Activated naive CD4-positive, alpha-beta T cell treated with anti-CD3 and anti-CD28 coated beads, Interleukin-2, amount 10 ng/mL, durations not matched to agents 7 days and 5 days (primary cell): ENCODE measurements at regions not wholly inside any gene's neighbourhood (a gene's known extent, or its start where the extent isn't known, plus 50 kb on each side); places are given as distances from the start of the nearest gene placed in this dataset.
A peak's percentile ranks its signal among the peaks of the same experiment; 100 is the strongest.
"Not testable (repeated sequence)": the region's sequence is repeated elsewhere in the genome, so short reads cannot be mapped to it uniquely, and the experiment has no call there.

ENCODE experiments used
- CTCF ChIA-PET: fragments of 350-600 bp; sonication (Branson Sonifier 250); formaldehyde crosslinking; loops from one replicate; lab custom pipeline; 2021; ENCODE audit warnings: antibody characterized with exemption; lab: Charles Lee
- DNase-seq: peaks from one replicate; pipeline ENCODE4 v3.0.0-alpha.2; 2020
- H3K27ac Mint-ChIP-seq: one replicate; pipeline ENCODE4 v1.8.0; 2021; ENCODE audit warnings: mild to moderate bottlenecking, moderate library complexity, mixed read lengths
- H3K27me3 Mint-ChIP-seq: one replicate; pipeline ENCODE4 v1.8.0; 2021; ENCODE audit warnings: mild to moderate bottlenecking, mixed read lengths
- H3K36me3 Mint-ChIP-seq: one replicate; pipeline ENCODE4 v1.8.0; 2021; ENCODE audit warnings: mixed read lengths
- H3K4me1 Mint-ChIP-seq: one replicate; pipeline ENCODE4 v1.8.0; 2021; ENCODE audit warnings: mixed read lengths
- H3K4me3 Mint-ChIP-seq: one replicate; pipeline ENCODE4 v1.8.0; 2021; ENCODE audit warnings: mild to moderate bottlenecking, moderate library complexity, mixed read lengths
- H3K9me3 Mint-ChIP-seq: one replicate; pipeline ENCODE4 v1.8.0; 2021; ENCODE audit warnings: mixed read lengths

DNA sequence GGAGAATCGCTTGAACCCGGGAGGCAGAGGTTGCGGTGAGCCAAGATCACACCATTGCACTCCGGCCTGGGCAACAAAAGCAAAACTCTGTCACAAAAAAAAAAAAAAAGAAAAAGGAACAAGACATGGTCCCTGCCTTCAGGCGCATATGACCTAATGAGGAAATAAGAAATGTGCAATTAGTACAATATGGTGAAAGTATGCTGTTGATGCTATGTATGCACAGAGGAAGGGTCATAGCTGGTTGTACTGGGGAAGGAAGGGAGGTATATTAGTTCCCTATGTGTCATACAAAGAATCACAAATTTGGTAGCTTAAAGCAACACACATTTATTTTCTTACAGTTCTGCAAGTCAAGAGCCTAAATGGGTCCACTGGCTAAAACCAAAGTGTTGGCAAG lies 97.8 kb upstream of the MPP7 start:
- no peak overlapping the region for H3K27ac Mint-ChIP-seq
- CTCF ChIA-PET, result interaction anchor here (1.3 kb wide), 1 partner anchor 19 kb away, joined by 3 read pairs; no protein-coding TSS in a partner anchor
- H3K9me3 Mint-ChIP-seq, result no peaks in the 10 kb centered on the region
- H3K4me3 Mint-ChIP-seq, result no peak overlapping the region
- H3K4me1 Mint-ChIP-seq, result no peaks in the 10 kb centered on the region
- no peak for DNase-seq
- no peaks in the 10 kb centered on the region for H3K36me3 Mint-ChIP-seq
- peaks cover 4% of the 10 kb centered on the region for H3K27me3 Mint-ChIP-seq

DNA sequence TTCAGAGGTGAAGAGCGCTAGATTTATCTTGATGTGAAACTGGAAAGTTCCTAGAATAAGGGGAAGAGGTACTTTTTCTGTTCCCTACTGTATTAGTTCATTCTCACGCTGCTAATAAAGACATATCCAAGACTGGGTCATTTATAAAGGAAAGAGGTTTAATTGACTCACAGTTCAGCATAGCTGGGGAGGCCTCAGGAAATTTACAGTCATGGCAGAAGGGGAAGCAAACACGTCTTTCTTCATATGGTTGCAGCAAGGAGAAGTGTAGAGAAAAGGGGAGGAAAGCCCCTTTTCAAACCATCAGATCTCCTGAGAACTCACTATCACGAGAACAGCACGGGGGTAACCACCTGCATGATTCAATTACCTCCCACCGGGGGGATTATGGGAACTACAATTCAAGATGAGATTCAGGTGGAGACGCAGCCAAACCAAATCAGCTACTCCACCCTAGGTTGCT lies 99.8 kb upstream of the MPP7 start:
- CTCF ChIA-PET, result interaction anchor here (1.1 kb wide), 1 partner anchor 261 kb away, joined by 3 read pairs; no protein-coding TSS in a partner anchor
- not testable (repeated sequence) for H3K27me3 Mint-ChIP-seq, DNase-seq, H3K36me3 Mint-ChIP-seq, H3K27ac Mint-ChIP-seq, H3K4me3 Mint-ChIP-seq, H3K9me3 Mint-ChIP-seq, H3K4me1 Mint-ChIP-seq

DNA sequence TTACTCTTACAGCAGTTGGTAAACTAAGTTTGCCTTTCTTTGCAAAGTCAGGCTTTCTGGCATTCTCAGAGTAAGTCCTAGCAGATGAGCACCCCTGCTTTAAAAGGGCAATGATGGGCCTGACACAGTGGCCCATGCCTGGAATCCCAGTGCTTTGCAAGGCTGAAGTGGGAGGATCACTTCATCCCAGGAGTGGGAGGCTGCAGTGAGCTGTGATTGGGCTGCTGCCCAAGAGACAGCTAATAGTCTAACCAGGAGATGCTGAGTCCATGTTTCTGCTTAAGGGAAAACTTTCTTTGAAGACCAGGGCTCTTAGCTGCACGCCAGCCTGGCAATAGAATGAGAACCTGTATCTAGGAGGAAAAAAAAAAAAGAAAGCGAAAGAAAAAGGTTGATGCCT lies 100.2 kb upstream of the MPP7 start:
- H3K27me3 Mint-ChIP-seq, result peaks cover 9% of the 10 kb centered on the region
- no peak for DNase-seq
- no peaks in the 10 kb centered on the region for H3K36me3 Mint-ChIP-seq
- H3K4me3 Mint-ChIP-seq, result no peak overlapping the region
- CTCF ChIA-PET, result no interaction called here
- H3K9me3 Mint-ChIP-seq, result no peaks in the 10 kb centered on the region
- H3K4me1 Mint-ChIP-seq, result no peaks in the 10 kb centered on the region
- no peak overlapping the region for H3K27ac Mint-ChIP-seq

DNA sequence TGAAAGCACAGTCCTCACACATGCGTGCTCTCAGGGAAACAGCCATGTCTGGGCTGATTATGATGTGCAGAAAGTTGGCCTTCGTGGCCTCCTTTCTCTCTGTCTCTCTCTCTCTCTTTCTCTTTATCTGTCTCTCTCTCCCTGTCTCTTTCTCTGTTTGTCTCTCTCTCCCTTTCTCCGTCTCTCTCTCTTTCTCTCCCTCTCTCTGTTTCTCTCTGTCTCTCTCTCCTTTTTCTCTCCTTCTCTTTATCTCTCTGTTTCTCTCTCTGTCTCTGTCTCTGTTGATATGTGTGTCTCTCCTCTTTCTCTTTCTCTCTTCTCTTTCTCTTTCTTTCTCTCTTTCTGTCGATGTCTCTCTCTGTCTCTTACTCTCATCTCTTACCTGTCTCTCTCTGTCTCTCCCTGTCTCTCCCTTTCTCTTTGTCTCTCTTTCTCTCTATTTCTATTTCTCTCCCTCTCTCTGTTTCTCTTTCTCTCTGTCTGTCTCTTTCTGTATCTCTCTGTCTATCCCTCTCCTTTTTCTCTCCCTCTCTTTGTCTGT lies 105.4 kb upstream of the MPP7 start:
- H3K27ac Mint-ChIP-seq, result no peak overlapping the region
- no peak overlapping the region for H3K4me3 Mint-ChIP-seq
- peaks cover 25% of the 10 kb centered on the region for H3K27me3 Mint-ChIP-seq
- peaks cover 12% of the 10 kb centered on the region for H3K4me1 Mint-ChIP-seq
- no peaks in the 10 kb centered on the region for H3K36me3 Mint-ChIP-seq
- CTCF ChIA-PET, result no interaction called here
- no peak for DNase-seq
- peaks cover under 1% of the 10 kb centered on the region for H3K9me3 Mint-ChIP-seq

DNA sequence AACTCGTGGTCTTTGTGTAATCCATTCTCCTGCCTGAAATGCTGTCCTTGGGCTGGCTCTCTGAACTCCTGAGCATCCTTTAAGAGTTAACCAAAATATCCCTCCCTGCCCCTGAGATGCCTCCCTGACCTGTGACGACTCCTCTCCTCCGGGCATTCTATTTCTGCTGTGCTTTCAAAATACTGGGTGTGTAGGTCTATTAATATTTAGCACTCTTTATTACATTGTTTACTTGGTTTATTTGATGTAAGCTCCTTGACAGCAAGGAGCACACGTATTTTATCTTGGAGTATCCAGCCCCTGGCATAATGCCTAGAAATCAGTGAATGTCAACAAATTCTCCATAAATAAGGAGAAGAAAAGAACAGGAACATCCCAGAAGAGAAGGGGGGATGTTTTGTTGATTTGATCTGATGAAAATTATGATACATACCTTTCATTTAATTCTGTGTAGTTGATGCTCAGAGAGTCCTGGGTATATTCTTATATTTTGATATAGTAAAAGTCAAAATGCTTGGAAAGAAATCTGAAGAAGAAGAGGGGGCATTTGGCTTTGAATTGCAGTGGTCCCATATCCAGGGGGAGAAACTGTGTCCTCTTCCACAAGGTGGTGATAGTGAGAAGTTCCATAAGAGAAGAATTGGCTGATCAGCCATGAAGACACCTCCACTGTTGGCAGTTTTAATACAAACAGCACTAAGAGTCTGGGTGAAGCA lies 107.7 kb upstream of the MPP7 start:
- H3K4me1 Mint-ChIP-seq, result peaks cover 12% of the 10 kb centered on the region
- DNase-seq, result no peak
- no peaks in the 10 kb centered on the region for H3K36me3 Mint-ChIP-seq
- CTCF ChIA-PET, result interaction anchor here (1.1 kb wide), 1 partner anchor 17 kb away, joined by 3 read pairs; no protein-coding TSS in a partner anchor
- H3K9me3 Mint-ChIP-seq, result peaks cover 2% of the 10 kb centered on the region
- H3K27me3 Mint-ChIP-seq, result peaks cover 25% of the 10 kb centered on the region
- no peak overlapping the region for H3K27ac Mint-ChIP-seq
- H3K4me3 Mint-ChIP-seq, result no peak overlapping the region

DNA sequence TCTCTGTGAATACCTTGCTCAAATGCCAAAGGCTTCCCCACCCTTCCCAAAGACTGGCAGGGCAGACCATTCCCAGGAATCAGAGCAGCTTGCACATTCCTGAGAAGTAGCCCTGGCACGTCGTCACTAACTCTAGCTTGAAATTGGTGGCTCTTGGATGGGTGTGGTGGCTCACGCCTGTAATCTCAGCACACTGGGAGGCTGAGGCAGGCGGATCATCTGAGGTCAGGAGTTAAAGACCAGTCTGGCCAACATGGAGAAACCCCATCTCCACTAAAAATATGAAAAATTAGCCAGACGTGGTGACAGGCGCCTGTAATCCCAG lies 108.2 kb upstream of the MPP7 start:
- H3K9me3 Mint-ChIP-seq, result peaks cover 2% of the 10 kb centered on the region

DNA sequence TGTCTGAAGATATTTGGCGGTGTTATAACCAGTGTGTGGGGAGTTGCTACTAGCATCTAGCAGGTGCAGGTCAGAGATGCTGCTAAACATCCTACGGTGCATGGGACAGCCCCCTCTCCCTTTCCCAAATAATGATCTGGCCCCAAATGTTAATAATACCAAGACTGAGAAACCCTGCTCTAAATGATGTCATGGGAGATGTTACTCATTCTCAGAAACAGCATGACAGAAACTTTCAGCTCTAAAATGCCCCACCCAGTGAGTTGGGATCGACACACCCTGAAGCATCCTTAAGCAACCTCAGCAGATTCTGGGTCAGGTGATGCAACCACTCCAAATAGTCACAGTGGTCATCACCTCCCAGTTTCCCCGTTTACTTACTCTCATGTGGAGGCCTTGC lies 108.8 kb upstream of the MPP7 start:
- DNase-seq, result peak; percentile 28
- Mint-ChIP-seq H3K36me3 (no peaks in the 10 kb centered on the region), H3K4me3 (no peak overlapping the region), H3K27me3 (peaks cover 25% of the 10 kb centered on the region), H3K4me1 (peaks cover 12% of the 10 kb centered on the region), H3K27ac (no peak overlapping the region), H3K9me3 (peaks cover 2% of the 10 kb centered on the region)
- CTCF ChIA-PET, result no interaction called here

More for the DNA sequence above, 108.2 kb upstream of the MPP7 start:
- H3K4me1 Mint-ChIP-seq, result peaks cover 12% of the 10 kb centered on the region
- H3K4me3 Mint-ChIP-seq, result no peak overlapping the region
- DNase-seq, result no peak
- peaks cover 25% of the 10 kb centered on the region for H3K27me3 Mint-ChIP-seq
- H3K27ac Mint-ChIP-seq, result no peak overlapping the region
- H3K36me3 Mint-ChIP-seq, result no peaks in the 10 kb centered on the region
- CTCF ChIA-PET, result no interaction called here

DNA sequence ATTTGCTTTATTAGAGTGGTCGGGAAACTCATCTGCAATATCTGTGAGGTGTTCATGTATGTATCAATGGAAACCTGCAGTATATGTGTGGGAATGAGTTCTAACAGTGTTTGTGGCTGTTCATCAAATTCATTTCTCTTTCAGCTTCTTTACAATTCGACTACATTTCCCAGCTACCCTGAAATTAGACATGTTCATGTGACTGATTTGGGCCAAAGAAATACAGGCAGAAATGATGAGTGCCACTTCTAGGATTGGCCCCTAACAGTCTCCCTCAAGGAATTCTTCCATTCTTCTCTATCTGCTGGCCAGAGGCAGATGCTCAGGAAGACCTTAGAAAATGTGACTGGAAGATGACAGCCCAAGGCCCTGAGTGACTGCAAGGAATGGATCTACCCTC lies 114.8 kb upstream of the WAC start:
- no peak overlapping the region for H3K27ac Mint-ChIP-seq
- CTCF ChIA-PET, result interaction anchor here (2.0 kb wide), 1 partner anchor 24 kb away, joined by 4 read pairs; no protein-coding TSS in a partner anchor
- H3K9me3 Mint-ChIP-seq, result peaks cover 2% of the 10 kb centered on the region
- DNase-seq, result no peak
- no peak overlapping the region for H3K4me3 Mint-ChIP-seq
- H3K36me3 Mint-ChIP-seq, result no peaks in the 10 kb centered on the region
- H3K4me1 Mint-ChIP-seq, result no peaks in the 10 kb centered on the region
- no peaks in the 10 kb centered on the region for H3K27me3 Mint-ChIP-seq

DNA sequence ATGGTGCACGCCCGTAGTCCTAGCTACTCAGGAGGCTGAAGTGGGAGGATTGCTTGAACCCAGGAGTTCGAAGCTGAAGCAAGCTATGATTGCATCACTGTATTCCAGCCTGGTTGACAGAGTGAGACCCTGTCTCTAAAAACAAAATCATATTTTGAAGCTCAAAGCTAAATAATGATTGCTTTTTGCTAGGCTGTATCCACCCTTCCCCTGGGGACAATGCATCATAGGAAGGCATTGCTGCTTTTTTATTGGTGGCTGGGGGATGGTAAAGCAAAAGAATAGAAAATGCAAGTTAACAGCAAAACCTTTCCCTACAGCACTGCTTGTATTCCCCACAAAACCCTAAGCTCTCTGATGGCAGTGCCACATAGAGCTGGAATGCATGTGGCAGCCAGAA lies 107.5 kb upstream of the WAC start:
- Mint-ChIP-seq H3K4me1 (peaks cover 4% of the 10 kb centered on the region), H3K27ac (no peak overlapping the region), H3K27me3 (peaks cover 4% of the 10 kb centered on the region), H3K4me3 (no peak overlapping the region), H3K36me3 (no peaks in the 10 kb centered on the region), H3K9me3 (peaks cover 1% of the 10 kb centered on the region)
- no peak for DNase-seq
- CTCF ChIA-PET, result interaction anchor here (1.1 to 2.0 kb wide), 2 partner anchors 18 to 32 kb away, joined by 4 read pairs; no protein-coding TSS in a partner anchor

DNA sequence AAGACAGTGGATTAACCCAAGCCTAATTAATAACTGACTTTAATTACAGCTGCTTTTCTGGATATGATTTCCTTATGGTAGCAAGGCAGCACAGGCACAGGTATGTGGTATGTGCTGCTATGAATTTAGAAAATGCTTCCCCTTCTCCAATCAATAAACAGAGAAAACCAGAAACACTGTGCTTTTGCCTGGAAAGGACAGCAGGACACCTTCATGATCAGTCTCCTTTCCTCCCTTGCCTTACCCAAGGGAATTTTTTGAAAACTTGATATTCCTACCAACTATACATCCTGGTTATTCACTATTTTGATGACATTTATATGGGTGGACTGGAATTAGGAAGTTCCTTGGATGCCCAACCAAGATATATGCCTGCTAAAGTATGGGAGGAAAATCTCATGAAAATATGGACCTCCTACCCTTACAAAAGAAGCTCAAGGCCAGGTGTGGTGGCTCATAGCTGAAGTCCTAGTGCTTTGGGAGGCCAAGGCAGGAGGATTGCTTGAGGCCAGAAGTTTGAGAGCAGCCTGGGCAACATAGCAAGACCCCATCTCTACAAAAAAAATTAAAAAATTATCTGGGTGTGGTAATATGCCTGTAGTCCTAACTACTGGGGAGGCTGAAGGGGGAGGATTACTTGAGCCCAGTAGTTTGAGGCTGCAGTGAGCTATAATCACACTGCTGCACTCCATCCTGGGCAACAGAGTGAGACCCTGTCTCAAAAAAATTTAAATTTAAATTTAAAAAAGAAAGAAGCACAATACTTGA lies 106.3 kb upstream of the WAC start:
- Mint-ChIP-seq H3K9me3 (peaks cover 1% of the 10 kb centered on the region), H3K27me3 (peaks cover 4% of the 10 kb centered on the region), H3K36me3 (no peaks in the 10 kb centered on the region), H3K27ac (no peak overlapping the region), H3K4me3 (no peak overlapping the region), H3K4me1 (peaks cover 5% of the 10 kb centered on the region)
- CTCF ChIA-PET, result interaction anchor here (2.0 kb wide), 1 partner anchor 33 kb away, joined by 4 read pairs; no protein-coding TSS in a partner anchor
- DNase-seq, result no peak

DNA sequence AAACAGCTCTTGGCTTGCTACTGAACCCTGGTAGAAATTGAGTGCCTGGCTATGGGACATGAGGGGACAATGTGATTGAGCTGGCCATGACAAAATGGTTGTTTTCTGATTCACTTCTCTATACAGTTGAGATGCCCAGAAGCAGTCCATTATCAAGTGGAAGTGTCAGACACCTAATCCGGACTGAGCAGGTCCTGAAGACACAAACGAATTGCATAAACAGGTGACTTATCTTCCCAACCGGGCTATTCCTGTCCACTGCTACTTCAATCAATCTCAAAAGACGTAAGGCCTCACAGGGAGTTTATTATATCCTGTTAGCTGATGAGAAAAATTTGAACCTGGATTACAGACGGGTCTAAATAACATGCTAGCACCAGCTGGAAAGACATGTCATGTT lies 105.5 kb upstream of the WAC start:
- no peak overlapping the region for H3K27ac Mint-ChIP-seq
- H3K27me3 Mint-ChIP-seq, result peaks cover 9% of the 10 kb centered on the region
- H3K4me3 Mint-ChIP-seq, result no peak overlapping the region
- peaks cover 8% of the 10 kb centered on the region for H3K4me1 Mint-ChIP-seq
- no peak for DNase-seq
- CTCF ChIA-PET, result interaction anchor here (2.0 kb wide), 1 partner anchor 34 kb away, joined by 4 read pairs; no protein-coding TSS in a partner anchor
- no peaks in the 10 kb centered on the region for H3K36me3 Mint-ChIP-seq
- H3K9me3 Mint-ChIP-seq, result peaks cover 1% of the 10 kb centered on the region

DNA sequence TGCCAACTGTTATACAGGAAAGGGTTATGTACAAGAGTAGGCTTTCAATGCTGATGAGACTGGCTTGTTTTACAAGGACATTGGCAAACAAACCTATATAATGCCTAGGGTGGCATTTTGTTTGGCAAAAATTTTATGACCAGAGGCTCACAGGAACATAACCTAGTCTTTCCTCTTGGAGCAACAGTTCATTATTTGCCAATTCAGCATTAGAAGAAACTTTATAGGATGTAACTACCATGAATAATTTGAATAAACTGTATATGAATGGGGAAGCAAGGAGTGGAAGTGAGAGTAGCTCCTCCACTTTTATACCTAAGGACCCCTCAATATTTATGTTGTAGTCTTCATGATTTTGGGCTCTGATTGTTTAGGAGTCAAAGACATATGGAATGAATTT lies 103.9 kb upstream of the WAC start:
- no peak for DNase-seq
- no peak overlapping the region for H3K4me3 Mint-ChIP-seq
- peaks cover 11% of the 10 kb centered on the region for H3K27me3 Mint-ChIP-seq
- no peaks in the 10 kb centered on the region for H3K36me3 Mint-ChIP-seq
- H3K4me1 Mint-ChIP-seq, result peaks cover 8% of the 10 kb centered on the region
- H3K9me3 Mint-ChIP-seq, result peaks cover 1% of the 10 kb centered on the region
- H3K27ac Mint-ChIP-seq, result no peak overlapping the region
- CTCF ChIA-PET, result no interaction called here

DNA sequence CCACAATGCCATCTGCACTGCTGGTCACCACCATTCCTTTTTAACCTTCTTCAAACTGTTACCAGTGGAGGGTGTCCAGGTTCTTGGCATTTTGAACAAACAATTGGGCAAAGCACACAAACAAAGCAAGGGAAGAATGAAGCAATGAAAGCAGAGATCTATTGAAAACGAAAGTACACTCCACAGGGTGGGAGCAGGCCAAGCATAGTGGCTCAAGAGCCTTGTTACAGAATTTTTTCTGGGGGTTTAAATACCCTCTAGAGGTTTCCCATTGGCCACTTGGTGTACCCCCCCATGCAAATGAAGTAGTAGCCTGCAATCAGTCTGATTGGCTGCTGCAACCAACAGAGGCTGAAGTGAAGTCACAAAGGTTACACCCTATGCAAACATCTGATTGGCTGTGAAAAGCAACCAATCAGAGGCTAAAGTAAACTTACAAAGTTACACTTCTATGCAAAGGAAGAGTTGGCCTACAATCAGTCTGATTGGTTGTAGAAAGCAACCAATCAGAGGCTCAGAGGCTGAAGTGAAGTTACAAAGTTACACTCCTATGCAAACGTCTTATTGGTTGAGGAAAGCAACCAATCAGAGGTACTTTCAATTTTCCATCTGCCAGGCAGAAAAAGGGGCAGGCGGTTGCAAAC lies 103.2 kb upstream of the WAC start:
- Mint-ChIP-seq H3K4me1 (peaks cover 8% of the 10 kb centered on the region), H3K27ac (no peak overlapping the region), H3K27me3 (peaks cover 8% of the 10 kb centered on the region), H3K36me3 (no peaks in the 10 kb centered on the region), H3K9me3 (peaks cover 1% of the 10 kb centered on the region), H3K4me3 (no peak overlapping the region)
- no peak for DNase-seq
- CTCF ChIA-PET, result no interaction called here

DNA sequence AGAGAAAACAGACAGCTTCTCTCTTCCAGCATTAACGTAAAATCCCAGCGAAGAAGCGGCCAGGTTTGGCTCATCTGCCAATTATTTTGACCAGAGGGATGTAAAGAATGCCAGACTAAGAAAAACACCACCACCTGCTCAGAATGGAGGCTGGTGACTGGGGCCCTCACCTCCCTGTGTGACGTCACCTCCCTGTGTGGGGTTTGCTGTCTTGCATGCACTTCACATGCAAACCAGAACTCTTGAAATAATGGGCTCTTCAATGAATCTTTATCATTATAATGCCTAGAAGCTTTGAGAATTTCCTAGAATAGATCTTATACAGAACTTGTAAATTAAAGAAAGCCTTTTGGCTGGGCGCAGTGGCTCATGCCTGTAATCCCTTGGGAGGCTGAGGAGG lies 101.8 kb upstream of the WAC start:
- H3K36me3 Mint-ChIP-seq, result no peaks in the 10 kb centered on the region
- DNase-seq, result no peak

More for the DNA sequence above, 101.8 kb upstream of the WAC start:
- Mint-ChIP-seq H3K9me3 (peaks cover 1% of the 10 kb centered on the region), H3K4me1 (peaks cover 8% of the 10 kb centered on the region), H3K27me3 (peaks cover 7% of the 10 kb centered on the region), H3K4me3 (no peak overlapping the region), H3K27ac (no peak overlapping the region)
- CTCF ChIA-PET, result interaction anchor here (1.0 kb wide), 1 partner anchor 553 kb away, joined by 3 read pairs; no protein-coding TSS in a partner anchor
